Uterus (tissue), 2 donors: ENCODE measurements at regions not wholly inside any gene's neighbourhood (a gene's known extent, or its start where the extent isn't known, plus 50 kb on each side); places are given as distances from the start of the nearest gene placed in this dataset.

Experiments used
- POLR2A ChIP-seq, 2 donors: fragments of 450-650 bp; IDR thresholded peaks; one replicate each; pipeline ENCODE4 v1.6.1; 2016; ENCODE audit warnings: antibody characterized with exemption in 2 of 2, mild to moderate bottlenecking in 1 of 2, moderate library complexity in 1 of 2
- TF ChIP-seq, protein P1 (sequence below), 4 experiments: fragments of 200-600 bp in 2 of 4; fragments of 450-650 bp in 2 of 4; sonication (generic) in 2 of 4; IDR thresholded peaks; one replicate each; pipeline ENCODE4 v1.5.1; 2016 to 2019; ENCODE audit warnings: antibody characterized with exemption in 4 of 4, mild to moderate bottlenecking in 2 of 4, moderate library complexity in 1 of 4

DNA sequence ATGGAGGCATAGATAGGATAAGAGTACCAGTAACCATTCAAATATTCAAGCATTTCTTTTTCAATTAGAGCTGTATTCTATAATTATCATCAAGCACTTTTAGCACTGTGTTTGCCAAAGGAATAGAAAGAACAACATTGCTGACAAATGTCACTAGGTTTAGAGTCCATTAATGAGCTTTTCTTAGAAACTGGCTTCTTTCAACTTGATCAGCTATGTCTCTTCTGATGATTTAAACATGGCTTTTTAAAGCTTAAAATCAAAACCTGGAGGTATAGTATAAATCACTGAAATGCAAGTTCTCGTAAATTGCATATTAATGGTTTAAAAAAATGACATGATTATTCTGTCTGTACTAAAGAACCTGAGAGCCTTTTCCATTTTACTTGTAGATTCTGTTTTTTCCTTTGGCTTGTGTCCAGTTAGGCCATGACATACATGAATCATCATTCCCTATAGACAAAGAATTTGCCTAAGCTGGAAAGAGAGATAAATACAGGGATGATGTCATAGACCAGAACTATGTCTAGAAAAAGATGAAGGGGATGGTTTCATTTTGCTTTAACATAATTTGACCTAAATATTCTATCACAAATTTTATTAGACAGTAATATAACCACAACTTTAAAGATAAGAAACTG lies 340.1 kb upstream of the CTSO start:
- TF ChIP-seq POLR2A (IDR thresholded peaks at IDR 0.05) = no peak
- TF ChIP-seq, protein P1, sequence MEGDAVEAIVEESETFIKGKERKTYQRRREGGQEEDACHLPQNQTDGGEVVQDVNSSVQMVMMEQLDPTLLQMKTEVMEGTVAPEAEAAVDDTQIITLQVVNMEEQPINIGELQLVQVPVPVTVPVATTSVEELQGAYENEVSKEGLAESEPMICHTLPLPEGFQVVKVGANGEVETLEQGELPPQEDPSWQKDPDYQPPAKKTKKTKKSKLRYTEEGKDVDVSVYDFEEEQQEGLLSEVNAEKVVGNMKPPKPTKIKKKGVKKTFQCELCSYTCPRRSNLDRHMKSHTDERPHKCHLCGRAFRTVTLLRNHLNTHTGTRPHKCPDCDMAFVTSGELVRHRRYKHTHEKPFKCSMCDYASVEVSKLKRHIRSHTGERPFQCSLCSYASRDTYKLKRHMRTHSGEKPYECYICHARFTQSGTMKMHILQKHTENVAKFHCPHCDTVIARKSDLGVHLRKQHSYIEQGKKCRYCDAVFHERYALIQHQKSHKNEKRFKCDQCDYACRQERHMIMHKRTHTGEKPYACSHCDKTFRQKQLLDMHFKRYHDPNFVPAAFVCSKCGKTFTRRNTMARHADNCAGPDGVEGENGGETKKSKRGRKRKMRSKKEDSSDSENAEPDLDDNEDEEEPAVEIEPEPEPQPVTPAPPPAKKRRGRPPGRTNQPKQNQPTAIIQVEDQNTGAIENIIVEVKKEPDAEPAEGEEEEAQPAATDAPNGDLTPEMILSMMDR (IDR thresholded peaks at IDR 0.05) = no peak
